22Rv1 (cell line): ENCODE measurements at regions not wholly inside any gene's neighbourhood (a gene's known extent, or its start where the extent isn't known, plus 50 kb on each side); places are given as distances from the start of the nearest gene placed in this dataset.

Experiments used
- ZFX ChIP-seq: fragments of 450-650 bp; IDR thresholded peaks from 2 replicates; pipeline ENCODE4 v1.6.1; 2017; ENCODE audit warnings: antibody characterized with exemption, borderline replicate concordance
- TF ChIP-seq, protein P1 (sequence below): fragments of 450-650 bp; IDR thresholded peaks from 2 replicates; pipeline ENCODE4 v1.5.1; 2017; ENCODE audit warnings: mild to moderate bottlenecking

DNA sequence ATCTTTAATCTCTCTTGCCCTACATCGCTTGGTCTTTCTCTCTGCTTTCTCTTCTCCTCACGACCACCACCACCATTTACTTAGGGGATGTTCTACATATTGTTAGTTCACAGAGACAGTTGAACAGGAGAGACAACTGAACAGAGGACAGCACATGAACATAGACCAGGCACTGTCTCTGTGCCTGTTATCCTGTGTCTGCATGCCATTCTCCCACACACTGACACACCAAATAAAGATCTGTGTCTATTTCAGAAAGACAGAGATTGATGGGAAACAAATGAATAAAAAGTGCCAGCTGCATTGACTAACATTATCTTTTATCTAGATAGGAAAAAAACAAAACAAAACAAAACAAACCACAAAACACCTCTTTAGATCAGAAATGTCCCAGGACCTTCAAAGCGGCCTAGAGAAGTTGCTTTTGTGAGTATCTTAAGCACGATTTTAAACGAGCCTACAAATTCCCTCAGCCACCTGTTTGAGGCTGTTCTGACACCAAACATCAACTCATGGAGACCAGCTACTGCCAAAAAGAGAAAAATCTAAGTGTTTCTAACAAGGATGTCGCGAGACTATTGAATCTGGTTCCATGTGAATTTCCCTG is 77.6 kb upstream of the PARP11 start:
- TF ChIP-seq, protein P1, sequence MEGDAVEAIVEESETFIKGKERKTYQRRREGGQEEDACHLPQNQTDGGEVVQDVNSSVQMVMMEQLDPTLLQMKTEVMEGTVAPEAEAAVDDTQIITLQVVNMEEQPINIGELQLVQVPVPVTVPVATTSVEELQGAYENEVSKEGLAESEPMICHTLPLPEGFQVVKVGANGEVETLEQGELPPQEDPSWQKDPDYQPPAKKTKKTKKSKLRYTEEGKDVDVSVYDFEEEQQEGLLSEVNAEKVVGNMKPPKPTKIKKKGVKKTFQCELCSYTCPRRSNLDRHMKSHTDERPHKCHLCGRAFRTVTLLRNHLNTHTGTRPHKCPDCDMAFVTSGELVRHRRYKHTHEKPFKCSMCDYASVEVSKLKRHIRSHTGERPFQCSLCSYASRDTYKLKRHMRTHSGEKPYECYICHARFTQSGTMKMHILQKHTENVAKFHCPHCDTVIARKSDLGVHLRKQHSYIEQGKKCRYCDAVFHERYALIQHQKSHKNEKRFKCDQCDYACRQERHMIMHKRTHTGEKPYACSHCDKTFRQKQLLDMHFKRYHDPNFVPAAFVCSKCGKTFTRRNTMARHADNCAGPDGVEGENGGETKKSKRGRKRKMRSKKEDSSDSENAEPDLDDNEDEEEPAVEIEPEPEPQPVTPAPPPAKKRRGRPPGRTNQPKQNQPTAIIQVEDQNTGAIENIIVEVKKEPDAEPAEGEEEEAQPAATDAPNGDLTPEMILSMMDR, result no peak
- TF ChIP-seq ZFX, result no peak
